AG04449 (cell line): ENCODE measurements at regions not wholly inside any gene's neighbourhood (a gene's known extent, or its start where the extent isn't known, plus 50 kb on each side); places are given as distances from the start of the nearest gene placed in this dataset.
"Not testable (repeated sequence)": the region's sequence is repeated elsewhere in the genome, so short reads cannot be mapped to it uniquely, and the experiment has no call there.

ENCODE experiments used
- CTCF ChIA-PET: fragments of 350-600 bp; formaldehyde crosslinking; extraction: SDS; loops from one replicate; lab custom pipeline; 2021; ENCODE audit warnings: antibody characterized with exemption; lab: Yijun Ruan, JAX
- POLR2A ChIA-PET: fragments of 400-600, 350-600 bp; formaldehyde crosslinking; extraction: SDS; loops from one replicate; lab custom pipeline; 2020; ENCODE audit warnings: antibody characterized with exemption, inconsistent platforms; lab: Yijun Ruan, JAX
- DNase-seq: peaks from one replicate; pipeline ENCODE4 v3.0.0-alpha.2; 2010; ENCODE audit warnings: low read depth, low spot score
- H3K4me3 ChIP-seq: 2 replicates; pipeline ENCODE4 v1.5.1; 2011; ENCODE audit warnings: low read depth, mild to moderate bottlenecking, control low read depth, low read length
- CTCF ChIP-seq: IDR thresholded peaks from one replicate; pipeline ENCODE4 v1.5.1; 2011; ENCODE audit warnings: mild to moderate bottlenecking, moderate library complexity, low read length, control low read depth, inconsistent platforms; ENCODE audit not compliant: insufficient read depth; ENCODE audit errors: missing control alignments

DNA sequence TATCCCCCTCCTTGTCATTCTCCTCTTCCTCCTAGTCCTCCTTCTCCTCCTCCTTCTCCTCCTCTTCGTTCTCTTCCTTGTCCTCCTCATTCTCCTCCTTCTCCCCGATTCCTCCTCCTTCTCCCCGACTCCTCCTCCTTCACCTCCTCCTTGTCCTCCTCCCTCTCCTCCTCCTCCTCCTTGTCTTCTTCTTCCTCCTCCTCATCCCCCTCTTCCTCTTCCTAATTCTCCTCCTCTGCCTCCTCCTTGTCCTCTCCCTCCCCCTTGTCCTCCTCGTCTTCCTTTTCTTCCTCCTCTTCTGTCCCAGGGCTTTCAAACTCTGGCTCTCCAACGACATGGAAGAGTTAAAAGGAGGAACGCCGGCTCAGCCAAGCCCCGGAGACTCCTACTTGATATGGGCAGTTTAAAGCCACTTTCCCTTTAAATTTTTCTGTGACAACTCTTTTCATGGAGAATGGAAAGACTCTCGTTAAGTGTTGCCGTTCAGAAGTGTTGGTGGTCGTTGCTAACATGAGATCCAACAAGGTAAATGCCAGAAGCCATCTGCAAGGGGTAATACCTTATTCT, 115.5 kb upstream of the FAM20C start:
- POLR2A ChIA-PET, CTCF ChIA-PET, H3K4me3 ChIP-seq, DNase-seq: not testable (repeated sequence)

- POLR2A ChIA-PET, CTCF ChIA-PET, H3K4me3 ChIP-seq, DNase-seq: not testable (repeated sequence)
These were observed 113.5 kb upstream of the FAM20C start for GRCh38 chr7:78862-79261.

DNA sequence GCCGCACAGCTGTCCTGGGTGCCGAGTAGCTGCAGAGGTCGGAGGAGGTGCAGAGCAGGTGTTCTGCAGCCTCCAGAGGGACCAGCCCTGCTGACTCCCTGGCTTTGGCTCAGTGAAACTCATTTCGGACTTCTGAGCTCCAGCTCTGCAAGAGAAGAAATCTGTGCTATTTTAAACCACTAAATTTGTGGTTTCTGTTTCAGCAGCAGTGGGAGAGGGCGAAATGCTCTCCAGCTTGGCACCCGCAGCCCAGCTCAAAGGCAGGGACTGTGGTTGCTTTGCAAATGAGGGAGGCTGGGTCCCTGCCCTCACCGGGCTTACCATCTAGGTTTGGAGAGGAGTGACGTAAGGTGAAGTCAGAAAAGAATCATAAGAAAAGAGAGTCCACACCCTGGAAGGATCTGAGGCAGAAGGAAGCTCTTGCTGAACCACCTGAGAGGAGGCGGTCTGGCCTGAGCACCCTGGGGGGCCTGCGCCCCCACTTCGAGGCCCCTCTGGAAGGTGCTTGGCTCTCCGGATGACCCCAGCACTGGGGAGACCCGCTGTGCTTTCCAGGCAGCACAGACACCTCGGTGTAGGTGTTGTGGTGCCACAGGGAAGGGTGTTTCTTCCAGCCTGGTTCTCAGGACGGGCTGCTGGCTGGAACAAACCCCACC, 112.8 kb upstream of the FAM20C start:
- POLR2A ChIA-PET = not testable (repeated sequence)

DNA sequence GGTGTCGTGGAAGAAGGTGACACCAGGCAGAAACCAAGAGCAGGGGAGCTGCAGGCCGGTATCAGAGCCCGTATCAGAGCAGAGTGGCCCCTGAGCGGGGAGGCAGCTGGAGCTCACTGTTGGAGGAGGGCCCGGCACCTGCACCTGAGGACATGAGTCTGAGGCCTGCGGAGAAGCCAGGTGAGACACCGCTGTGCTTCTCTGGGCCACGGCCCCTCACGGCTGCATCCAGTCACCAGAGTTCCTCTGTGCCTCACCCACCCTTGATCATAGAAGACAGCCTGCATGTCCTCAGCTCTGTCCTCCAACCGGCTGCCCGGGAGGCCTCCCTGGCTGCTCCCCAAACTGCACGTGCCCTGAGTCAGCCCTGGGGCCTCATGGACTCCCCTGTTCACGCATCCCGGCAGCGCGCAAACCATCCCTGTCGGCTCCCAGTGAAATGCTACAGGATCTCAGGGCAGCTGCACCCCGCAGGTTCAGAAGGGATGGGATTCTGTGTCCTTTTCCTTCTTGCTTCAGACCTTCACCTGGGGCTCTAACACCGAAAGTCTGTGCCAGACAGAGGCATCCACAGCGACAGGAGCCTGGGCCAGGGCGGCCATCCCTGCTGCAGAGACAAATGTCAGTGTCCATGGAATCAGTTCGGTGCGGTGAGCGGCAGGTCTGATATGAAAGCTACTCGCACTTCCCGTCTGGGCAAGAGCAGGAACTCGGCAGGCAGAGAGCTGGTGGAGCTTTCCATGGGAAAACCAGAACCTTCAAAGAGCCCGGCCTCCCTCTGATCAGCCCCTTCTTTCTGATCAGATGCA, 111.9 kb upstream of the FAM20C start:
- TF ChIP-seq CTCF = no peak
- no peak for DNase-seq
- CTCF ChIA-PET = no interaction called here
- H3K4me3 ChIP-seq = no peak overlapping the region
- POLR2A ChIA-PET = no interaction called here

More for the DNA sequence above, 112.8 kb upstream of the FAM20C start:
- CTCF ChIA-PET, DNase-seq, H3K4me3 ChIP-seq: not testable (repeated sequence)

- no peak for TF ChIP-seq CTCF
- no peak for DNase-seq
- CTCF ChIA-PET = no interaction called here
These were observed 111.1 kb upstream of the FAM20C start for GRCh38 chr7:81068-81925.

GRCh38 chr7:81926-82756, 110.2 kb upstream of the FAM20C start:
- no peak for TF ChIP-seq CTCF
- CTCF ChIA-PET = no interaction called here
- no peak overlapping the region for H3K4me3 ChIP-seq
- POLR2A ChIA-PET = no interaction called here
- no peak for DNase-seq

More at GRCh38 chr7:81068-81925, 111.1 kb upstream of the FAM20C start:
- POLR2A ChIA-PET = no interaction called here
- no peak overlapping the region for H3K4me3 ChIP-seq

GRCh38 chr7:82757-83155, 109.6 kb upstream of the FAM20C start:
- ChIA-PET CTCF (no interaction called here), POLR2A (no interaction called here)
- no peak for TF ChIP-seq CTCF
- DNase-seq = no peak
- no peak overlapping the region for H3K4me3 ChIP-seq
